ENCODE measurements at regions not wholly inside any gene's neighbourhood (a gene's known extent, or its start where the extent isn't known, plus 50 kb on each side); places are given as distances from the start of the nearest gene placed in this dataset.

DNA sequence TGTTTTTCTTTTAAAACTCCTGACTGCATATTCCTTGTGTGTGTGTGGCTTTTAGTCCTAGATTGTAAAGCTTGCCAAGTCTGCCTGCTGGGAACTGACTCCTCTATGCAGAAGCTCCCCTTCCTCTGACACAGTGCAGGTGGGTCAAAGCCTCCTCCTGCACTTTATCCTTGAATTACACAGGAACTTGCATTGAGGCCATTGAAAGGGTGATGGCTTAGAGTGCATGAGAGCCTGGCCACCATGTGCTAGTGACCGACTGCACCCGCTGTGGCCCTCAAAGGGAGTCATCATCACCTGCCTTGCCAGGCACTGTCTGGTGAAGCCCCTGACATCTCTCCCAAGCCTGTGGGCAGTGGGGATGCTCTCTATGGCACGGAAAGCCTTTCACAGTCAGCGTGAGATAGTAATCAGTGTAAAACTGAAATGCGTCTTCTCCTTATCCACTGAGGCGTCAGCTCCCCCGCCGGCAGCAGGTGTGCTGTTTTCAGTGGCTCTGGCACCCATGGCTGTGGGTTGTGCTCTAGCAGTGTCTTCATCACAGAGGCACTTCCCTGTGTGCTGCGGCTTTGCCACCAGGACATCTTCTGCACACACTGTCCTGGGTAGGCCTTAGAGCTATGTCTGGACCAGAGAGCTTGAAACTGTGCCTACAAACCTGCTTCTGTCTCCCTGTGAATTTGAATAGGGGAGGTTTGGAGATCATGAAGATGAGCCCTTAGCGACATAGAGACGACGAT, 87.9 kb downstream of the THBS2 start:
- DNase-seq (ENCODE audit: low read depth), result no peak

DNA sequence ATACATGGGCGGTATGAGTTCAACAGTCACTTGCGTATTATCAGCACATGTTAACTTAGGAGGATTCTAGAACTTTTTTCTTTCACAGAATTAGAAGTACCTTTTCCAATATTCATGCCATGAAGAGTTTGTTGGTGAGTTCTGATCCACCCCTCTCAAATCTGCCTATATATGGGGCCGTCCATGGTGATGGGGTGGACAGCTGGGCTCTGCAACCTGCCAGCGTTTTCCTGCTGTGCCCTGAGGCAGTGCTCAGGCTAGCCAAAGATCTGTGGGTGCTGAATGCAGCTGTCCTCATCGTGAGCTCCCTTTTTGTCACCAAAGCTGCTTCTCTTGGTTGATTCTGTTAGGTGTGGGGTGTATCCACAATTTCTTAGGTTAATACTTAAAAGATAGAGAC, 88.7 kb downstream of the THBS2 start:
- no peak for DNase-seq (ENCODE audit: low read depth)

DNA sequence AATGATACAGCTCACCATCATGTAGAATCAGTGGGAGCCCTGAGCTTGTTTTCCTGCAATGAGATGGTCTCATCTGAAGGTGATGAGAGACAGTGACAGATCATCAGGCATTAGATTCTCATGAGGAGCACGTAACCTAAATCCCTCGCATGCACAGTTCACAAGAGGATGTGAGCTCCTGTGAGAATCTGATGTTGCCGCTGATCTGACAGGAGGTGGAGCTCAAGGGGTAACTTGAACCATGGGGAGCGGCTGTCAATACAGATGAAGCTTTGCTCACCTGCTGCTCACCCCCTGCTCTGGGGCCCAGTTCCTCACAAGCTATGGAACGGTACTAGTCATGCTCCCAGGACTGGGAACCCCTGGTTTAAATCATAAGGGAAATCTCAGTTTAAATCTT, 89.2 kb downstream of the THBS2 start:
- DNase-seq (ENCODE audit: low read depth), result no peak

DNA sequence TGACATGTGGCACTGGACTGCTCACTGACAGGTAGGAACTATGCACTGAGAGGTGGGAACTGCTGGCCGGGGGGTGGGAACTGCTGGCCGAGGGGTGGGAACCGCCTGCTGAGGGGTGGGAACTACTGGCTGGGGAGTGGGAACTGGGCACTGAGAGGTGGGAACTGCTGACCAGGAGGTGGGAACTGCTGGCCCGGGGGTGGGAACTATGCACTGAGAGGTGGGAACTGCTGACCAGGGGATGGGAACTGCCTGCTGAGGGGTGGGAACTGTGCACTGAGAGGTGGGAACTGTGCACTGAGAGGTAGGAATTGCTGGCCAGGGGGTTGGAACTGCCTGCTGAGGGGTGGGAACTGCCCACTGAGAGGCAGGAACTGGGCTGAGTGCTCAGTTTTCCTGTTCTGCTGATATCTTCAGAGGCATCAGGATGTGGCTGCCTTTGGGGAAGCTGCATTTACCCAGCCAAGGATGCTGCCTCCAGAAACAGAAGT, 90.2 kb downstream of the THBS2 start:
- DNase-seq (ENCODE audit: low read depth), result no peak

DNA sequence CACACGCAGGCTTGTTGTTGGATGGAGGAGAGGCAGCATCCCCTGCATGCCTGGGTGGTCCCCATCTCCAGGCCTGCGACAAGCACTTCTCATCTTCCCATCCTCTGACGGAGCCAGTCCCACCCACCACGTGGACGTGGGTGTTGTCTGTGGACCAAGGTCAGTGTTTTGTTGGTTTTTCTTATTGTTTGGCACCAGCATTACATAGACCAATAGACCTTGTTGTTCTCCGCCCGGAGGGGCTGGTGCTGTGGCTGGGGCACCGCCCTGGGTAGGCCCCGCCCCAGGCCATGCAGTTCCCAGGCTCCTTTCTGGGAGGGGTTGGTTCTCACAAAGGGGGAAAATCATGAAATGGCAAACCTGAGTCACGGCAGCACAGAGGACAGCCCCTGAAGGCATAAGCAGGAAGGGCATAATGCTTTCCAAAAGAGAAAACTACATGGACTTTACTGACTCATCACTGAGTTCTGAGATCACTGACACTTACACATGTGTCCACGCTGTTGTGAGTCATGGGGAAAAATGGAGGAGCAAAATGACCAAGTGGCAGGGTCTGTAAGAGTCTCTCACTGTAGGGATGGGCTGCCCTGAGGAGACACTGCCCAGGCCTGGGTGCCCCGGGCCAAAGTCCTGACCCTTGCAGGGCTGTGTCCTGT, 90.8 kb downstream of the THBS2 start:
- DNase-seq (ENCODE audit: low read depth), result no peak

DNA sequence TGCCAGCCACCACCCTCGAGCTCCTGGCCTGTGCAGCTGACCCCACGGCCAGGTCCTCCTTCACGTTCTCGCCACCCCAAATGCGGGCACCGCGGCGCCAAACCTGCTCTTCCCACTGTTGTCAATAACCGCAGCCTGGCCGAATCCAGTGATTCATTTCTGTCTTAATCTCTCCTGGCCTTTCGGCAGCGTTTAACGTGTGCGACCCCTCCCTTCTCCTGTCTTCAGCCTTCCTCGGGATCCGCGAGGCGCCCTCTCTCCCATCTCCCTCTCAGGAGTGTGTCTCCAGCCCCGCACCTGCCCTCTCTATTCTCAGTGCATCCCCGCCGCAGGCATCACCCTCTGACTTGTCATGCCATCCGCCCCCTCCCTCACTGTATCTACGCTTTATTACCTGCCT, 91.4 kb downstream of the THBS2 start:
- DNase-seq (ENCODE audit: low read depth), result no peak

DNA sequence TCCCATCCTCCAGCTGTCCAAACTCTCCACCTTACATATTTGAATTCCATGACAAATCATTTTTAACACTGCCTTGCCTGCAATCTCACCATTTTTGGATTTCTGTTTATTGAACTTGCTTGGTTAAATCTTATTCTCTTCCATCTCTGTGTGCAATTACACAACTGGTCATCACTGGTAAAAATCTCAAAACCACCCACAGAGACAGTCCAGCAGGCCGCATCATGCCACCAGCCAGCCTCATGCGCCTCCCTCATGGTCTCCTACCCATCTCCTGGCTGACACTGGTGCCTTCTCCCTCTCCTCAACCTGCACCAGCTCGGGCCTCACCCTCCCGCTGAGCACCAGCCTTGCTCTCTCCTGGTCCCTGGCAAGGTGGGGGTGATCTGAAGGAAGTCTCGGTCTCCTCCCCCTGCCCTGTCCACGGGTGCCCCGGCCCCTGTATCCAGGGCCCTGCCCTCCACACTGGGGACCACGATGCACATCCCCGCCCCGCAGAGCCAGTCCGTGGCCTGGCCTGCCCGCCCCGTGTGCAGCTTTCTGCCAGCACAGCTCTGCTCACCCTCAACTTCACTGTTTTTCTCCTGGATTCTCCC, 92.0 kb downstream of the THBS2 start:
- DNase-seq (ENCODE audit: low read depth), result no peak

DNA sequence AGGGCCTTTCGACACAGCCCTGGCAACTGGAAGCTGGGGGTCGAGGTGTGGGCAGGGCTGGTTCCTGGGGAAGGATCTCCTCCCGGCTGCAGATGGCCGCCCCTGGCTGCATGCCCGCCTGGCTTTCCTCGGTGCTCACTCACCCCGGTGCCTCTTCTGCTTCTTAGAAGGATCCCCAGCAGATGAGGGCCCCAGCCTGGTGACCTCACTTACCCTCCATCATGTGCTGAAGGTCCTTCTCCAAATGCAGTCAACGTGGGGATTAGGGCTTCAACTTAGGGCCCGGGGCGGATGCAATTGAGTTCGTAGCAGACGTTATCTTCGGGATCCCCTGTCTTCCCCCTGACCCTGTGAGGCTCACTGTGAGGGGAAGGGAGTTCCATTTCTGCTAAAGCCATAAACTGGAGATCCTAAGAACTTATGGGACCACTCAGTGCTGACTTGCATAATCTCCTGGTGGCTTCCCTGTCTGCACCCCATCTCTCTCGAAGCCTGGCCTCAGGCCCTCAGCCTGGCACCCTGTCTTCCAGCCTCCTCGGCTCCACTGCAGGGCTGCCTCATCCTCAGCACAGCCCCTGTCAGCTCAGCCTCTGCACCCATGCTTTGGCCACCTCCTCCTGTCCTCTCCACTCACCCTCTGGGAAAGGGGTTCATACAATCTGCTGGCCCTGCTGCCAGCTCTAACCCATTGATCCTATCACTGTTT, 92.6 kb downstream of the THBS2 start:
- DNase-seq (ENCODE audit: low read depth), result no peak

DNA sequence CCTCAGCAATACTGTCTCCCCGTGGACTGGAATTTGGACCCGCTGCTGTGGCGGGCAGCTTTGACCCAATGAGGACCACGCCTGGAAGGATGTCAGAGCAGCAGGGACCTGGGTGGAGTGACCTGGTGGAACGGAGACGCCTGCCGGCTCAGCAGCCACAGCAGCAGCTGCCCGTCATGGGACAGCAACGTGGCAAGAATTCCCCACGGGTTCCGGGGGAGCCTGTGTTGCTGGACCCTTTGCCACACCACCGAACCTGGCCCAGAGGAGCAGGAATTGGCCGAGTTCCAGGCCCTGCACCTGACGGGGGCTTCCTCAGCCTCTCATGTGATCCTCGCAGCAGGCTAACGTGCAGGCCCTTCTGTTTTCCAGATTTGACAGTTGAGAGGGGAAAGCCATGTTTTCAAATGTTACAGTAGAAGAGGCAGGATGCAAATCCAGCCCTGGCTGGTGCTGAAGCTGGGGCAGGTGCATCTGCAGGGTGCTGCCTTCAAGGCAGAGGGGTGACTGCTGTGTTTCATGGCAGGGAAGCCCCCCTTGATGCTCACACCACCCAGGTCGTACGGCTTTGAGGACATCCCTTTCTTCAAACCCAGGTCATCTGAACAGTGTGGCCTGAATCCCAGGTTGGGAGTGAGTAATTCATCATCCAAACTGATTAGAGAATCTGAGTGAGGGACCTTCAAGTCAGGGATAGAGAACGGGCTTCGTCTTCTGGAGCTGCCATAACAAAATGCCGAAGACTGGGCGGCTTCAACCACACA, 93.4 kb downstream of the THBS2 start:
- no peak for DNase-seq (ENCODE audit: low read depth)

DNA sequence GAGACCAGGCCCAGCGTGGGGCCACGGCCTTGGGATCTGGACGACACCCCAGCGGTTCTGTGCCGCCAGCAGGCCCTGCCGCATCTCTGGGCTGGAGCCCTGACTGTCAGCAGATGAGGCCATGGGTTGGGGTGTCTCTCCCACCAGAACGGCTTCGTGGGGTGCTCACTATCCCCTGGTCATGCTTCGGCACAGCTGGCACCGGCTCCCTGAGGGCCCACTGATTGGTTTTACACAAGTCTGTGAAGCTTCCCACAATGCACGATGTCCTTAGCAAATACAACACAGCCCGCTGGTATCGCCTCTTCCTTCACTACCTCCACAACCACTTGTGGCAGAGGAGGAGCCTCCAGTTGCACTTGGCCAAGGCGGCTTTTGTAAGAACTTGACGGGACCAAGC, 94.3 kb downstream of the THBS2 start:
- no peak for DNase-seq (ENCODE audit: low read depth)

DNA sequence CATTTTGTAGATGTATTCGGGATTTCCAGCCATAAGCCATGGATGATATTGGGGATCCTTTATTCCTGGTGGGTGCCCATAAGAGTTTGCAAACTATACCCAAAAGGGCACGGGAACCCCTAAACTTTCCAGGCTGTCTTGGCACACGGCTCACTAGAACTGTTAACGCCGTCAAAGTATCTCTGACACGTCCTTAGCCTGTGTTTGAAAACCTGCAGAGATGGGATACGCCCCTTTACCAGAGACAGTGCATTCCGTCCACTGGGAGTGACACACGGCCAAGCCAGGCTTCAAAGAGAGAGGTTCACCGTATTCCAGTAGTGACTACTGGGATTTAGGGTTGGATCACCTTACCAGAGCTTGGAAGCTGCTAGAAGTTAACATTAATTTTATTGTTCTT, 95.0 kb downstream of the THBS2 start:
- DNase-seq (ENCODE audit: low read depth), result no peak

DNA sequence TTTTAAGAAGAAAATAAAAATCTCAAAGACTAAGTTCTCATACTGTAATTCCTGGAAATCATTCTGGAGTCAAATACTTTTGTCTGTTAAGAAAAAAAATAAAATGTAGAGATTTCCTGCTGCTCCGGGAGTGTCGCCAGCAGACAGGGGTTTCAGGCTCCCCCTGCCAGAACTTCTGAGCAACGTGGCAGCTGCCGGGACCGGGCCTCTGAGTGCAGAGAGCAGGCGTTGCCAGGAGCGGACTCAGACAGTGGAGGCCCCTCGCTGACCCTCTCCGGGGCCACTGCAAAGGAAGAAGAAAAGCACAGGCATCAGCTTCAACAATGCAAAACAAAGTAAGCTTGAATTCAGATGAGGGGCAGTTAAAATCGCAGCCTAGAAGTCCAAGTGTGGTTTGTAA, 95.5 kb downstream of the THBS2 start:
- DNase-seq (ENCODE audit: low read depth), result no peak

DNA sequence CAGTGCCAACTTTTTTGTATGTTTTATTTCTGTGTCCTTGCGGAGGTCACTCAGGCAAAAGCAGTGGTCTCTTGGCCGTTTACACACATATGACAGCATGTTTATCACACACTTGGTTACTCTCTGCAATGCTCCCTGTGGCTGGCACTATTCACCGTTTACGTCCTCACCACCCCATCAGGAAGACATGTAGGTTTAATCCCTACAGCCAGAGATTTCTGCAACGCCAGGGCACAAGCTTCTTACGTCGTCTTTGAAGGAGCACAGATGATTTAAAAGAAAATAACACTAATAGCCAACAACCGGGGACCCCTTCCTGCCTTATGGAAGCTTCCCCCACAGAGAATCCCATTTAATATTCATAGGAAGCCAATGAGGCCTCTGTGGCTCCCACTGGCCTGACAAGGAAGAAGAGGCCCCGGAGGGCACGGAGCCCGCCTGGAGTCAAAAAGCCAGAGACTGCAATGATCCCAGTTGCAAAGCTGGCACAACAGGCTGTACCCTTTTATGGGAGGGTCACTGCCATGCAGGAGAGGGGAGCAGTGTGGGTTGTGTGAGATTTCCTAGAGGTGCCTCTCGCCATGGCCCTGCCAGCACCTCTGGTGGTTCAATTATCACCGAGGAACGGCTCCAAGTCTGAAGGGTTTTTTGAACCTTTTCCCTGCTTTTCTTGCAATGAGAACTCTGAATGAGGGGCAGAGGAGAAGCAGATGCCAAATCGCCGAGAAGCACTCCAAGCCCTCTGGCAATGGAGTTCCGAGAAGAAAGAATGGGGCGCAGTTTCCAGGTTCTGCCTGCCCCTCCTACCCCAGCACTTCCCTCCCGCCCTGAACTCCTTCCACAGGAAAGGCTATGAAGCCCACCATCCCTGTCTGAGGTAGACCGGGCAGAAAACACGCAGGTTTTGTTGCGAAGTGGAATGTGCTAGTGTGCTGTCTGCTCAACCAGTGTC, 96.2 kb downstream of the THBS2 start:
- DNase-seq (ENCODE audit: low read depth), result no peak

DNA sequence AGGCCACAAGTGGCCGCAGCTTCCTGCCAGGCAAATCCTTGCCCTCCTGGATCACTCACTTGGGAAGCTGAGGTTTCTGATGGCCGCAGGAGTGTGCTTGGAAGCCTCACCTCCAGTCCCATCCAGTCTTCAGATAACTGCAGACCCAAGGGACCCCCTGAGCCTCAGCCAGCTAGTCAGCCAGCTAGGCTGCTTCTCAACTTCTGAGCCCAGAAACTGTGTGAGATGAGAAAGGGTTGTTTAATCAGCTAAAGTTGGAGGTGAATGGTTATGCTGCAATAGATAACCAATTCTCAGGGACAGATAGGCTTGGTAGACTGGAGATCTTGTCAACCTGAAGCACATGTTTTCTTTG, 96.9 kb downstream of the THBS2 start:
- DNase-seq (ENCODE audit: low read depth), result no peak

DNA sequence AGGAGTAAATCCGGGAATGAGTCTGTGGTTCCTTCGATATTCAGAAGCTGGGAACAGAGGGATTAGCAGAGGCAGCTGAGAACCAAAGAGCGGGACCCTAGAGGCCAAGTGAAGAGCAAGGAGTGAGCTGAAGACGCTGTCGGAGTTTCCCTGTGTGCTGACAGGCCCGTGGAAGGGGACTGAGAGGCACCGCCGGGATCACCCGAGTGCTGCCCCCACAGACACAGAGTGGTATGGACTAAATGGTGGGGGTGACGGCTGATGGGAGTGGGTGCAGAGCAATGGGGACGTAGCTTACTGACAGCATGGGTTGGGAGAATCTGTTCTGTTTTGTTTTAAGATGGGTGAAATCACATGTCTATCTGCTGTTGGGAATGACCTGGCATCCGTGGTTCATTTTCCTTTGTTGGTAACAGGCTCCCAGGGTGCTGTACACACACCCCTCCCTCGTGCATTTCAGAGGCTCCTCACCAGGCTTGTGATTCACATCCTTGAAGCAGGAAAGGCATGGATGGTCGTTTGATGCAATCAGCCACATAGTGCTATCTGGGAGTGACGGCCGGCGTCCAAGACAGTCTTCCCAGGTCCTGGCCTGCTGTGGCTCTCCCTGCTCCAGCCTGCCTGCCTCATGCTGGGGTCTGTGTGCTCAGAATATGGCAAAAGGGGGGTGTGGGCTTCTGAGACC, 97.4 kb downstream of the THBS2 start:
- no peak for DNase-seq (ENCODE audit: low read depth)

DNA sequence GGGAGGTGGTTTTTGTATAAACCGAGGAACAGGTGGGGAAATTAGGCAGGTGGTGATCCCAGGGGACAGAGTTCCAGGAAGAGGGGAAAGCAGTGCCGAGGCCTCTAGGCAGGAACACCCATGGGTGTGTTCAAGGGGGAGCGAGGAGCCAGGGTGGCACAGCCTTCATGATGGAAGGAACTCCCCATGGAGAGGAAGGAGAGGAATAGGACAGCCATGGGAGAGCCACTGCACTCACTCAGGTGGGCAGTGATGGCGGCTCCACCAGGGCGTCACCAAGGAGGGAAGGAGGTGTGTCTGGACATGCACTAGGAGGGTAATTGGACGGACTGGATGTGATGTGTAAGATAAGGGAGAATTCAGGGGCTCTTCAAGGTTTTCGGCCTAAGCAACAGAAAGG, 98.2 kb downstream of the THBS2 start:
- DNase-seq (ENCODE audit: low read depth), result no peak

DNA sequence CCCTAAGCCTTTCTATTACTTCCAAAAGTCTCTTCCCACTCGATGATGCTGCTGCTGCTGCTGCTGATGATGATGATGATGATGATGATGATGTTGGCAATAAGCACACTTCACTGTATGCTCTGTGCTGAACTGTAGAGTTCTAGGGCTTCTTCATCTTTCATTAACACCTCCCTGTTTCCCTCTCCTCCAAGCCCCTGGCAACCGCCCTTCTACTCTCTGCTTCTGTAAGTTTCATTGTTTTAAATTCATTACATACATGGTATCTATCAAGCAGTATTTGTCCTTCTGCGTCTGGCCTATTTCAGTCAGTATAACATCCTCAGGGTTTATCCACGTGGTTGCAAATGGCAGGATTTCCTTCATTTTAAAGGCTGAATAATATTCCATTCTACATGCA, 100.2 kb downstream of the THBS2 start:
- no peak for DNase-seq (ENCODE audit: low read depth)

DNA sequence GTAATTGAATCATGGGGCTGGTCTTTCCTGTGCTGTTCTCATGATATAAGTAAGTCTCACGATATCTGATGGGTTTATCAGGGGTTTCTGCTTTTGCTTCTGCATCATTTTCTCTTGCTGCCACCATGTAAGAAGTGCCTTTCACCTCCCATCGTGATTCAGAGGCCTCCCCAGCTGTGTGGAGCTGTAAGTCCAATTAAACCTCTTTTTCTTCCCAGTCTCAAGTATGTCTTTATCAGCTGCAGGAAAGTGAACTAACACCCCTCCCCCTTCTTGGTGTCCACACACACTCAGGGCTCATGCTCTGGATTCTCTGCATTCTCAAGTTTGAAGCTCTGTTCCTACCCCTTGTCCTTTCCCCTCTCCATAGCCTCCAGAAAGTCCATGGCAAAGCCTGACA, 107.1 kb downstream of the THBS2 start:
- no peak for DNase-seq (ENCODE audit: low read depth)

DNA sequence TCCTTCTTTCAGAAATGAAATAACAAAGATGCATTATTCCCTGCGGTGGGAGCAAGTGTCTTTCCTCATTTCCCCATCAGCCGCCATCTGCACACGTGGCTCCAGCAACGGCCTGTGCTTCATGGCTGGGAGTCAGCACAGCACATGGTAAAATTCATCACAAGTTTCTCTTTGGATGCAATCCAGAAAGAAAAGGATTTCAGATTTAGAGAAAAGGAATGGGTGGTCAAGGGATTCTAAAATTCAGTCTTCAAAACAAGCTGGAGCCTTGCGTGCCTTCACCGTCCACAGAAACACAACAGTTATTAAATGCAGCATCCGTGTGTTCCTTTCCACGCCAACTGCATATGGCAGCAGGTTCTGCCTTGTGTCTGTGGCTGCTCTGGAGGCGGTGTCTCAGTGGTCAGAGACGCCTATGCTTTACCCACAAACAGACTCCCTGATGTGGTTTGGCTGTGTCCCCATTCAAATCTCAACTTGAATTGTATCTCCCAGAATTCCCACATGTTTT, 107.6 kb downstream of the THBS2 start:
- DNase-seq (ENCODE audit: low read depth), result no peak

DNA sequence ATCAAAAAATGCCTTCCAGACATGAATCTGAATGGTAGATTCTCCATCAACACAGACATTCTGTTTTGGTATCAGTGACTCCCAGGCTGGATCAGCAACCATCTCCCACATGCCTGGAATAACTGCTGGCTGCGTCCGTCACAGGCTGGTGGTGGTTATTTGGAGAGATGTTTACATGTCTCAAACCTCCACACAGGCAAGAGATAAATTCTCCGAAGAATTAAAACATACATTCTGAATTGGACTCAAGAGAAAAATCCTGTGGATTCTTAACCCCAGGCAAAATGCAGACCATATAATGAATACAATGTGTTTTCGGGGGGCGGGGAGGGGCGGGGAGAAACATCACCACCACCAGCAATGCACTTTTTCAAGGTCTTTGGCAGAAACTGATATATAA, 108.2 kb downstream of the THBS2 start:
- DNase-seq (ENCODE audit: low read depth), result no peak
